Pancreas (tissue), 10 donors: ENCODE measurements at regions not wholly inside any gene's neighbourhood (a gene's known extent, or its start where the extent isn't known, plus 50 kb on each side); places are given as distances from the start of the nearest gene placed in this dataset.

ENCODE experiments used
- ATAC-seq, 4 donors: fragments of 200-7000 bp; cut with Tn5 transposase; one replicate each; pipeline versions ENCODE4 v1.8.0 to v1.9.1; 2020; ENCODE audit warnings: mild to moderate bottlenecking in 4 of 4, moderate library complexity in 4 of 4
- DNase-seq, 6 donors: peaks; one replicate each; pipeline ENCODE4 v3.0.0-alpha.2; 2020
- FAIRE-seq: peaks from 2 replicates; lab custom pipeline; 2012; peaks lifted over from hg19 to GRCh38; lab: Jason Lieb, UNC
- H3K27ac ChIP-seq, 4 donors: fragments of 200-600 bp; sonication (generic); 1 replicate in 3 of 4; 2 replicates in 1 of 4; pipeline versions ENCODE4 v1.5.0 to v1.8.0; 2020
- H3K27me3 ChIP-seq, 4 donors: fragments of 200-600 bp; one replicate each; pipeline ENCODE4 v1.8.0; 2021
- H3K36me3 ChIP-seq, 3 donors: fragments of 200-600 bp; sonication (generic) in 1 of 3; one replicate each; pipeline versions ENCODE4 v1.5.0 to v1.8.0; 2020 to 2021
- H3K4me1 ChIP-seq, 3 donors: fragments of 200-600 bp; one replicate each; pipeline ENCODE4 v1.8.0; 2021
- H3K4me3 ChIP-seq, 4 donors: fragments of 200-600 bp; sonication (generic) in 2 of 4; one replicate each; pipeline versions ENCODE4 v1.5.0 to v1.8.0; 2020 to 2021
- H3K9me3 ChIP-seq, 4 donors: fragments of 200-600 bp; one replicate each; pipeline ENCODE4 v1.8.0; 2021
- WGBS, 2 donors: extraction: QIAGEN DNeasy Blood & Tissue Kit; methylation state at CpG; one replicate each; pipeline ENCODE4 v1.1.7; 2013; 5-methylcytosine and 5-hydroxymethylcytosine counted together
- intact Hi-C, 3 donors: fragments of 100-400 bp; cut with DNase I; formaldehyde crosslinking; loops; one replicate each; pipeline versions ENCODE4 v1.11.1 to v1.14.2; 2022
- TF ChIP-seq, protein P1 (sequence below), 4 donors: fragments of 200-600 bp; sonication (generic) in 3 of 4; IDR thresholded peaks; one replicate each; pipeline versions ENCODE4 v1.5.0 to v1.8.0; 2021; ENCODE audit warnings: antibody characterized with exemption in 4 of 4
- donor health status: healthy with polysubstance abuse.
- donor health status: DM: no; HTN: no; CAD: no; lungs with moderate emphysema.
- donor health status: DM: no; HTN: no; CAD: no.
- donor health status: control.
- donor health status: control.
- donor health status: Bipolar disorder and iron deficiency.
- donor health status: DM: yes; HTN: yes; CAD: no.
- donor health status: DM: no; HTN: no; CAD: no.
- donor health status: DM: no; HTN: no; CAD: no.
- donor health status: DM: yes; HTN: yes; CAD: no.

DNA sequence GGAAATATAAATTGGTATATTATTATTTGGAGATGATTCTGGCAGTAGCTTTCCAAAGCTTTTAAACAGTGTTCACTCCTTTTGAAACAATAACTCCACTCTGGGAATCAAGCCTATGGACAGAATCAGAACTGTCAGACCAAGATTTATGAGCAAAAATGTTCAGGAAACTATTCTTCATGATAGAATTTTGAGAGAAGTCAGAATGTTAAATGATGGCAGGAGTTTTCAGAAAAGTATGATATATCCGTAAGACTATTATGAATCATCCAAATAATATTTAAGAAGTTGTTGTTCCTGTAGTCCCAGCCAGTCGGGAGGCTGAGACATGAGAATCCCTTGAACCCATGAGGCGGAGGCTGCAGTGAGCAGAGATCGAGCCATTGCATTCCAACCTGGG lies 50.5 kb upstream of the ADGRG2 start:
- no peaks in the 10 kb centered on the region for H3K9me3 ChIP-seq
- TF ChIP-seq, protein P1, sequence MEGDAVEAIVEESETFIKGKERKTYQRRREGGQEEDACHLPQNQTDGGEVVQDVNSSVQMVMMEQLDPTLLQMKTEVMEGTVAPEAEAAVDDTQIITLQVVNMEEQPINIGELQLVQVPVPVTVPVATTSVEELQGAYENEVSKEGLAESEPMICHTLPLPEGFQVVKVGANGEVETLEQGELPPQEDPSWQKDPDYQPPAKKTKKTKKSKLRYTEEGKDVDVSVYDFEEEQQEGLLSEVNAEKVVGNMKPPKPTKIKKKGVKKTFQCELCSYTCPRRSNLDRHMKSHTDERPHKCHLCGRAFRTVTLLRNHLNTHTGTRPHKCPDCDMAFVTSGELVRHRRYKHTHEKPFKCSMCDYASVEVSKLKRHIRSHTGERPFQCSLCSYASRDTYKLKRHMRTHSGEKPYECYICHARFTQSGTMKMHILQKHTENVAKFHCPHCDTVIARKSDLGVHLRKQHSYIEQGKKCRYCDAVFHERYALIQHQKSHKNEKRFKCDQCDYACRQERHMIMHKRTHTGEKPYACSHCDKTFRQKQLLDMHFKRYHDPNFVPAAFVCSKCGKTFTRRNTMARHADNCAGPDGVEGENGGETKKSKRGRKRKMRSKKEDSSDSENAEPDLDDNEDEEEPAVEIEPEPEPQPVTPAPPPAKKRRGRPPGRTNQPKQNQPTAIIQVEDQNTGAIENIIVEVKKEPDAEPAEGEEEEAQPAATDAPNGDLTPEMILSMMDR (IDR thresholded peaks at IDR 0.05), result no peak
- intact Hi-C loops, result no loop called here
- ATAC-seq, result no peak
- no peak for DNase-seq
- no peaks in the 10 kb centered on the region for H3K4me1 ChIP-seq
- H3K4me3 ChIP-seq, result no peak overlapping the region
- no peak overlapping the region for H3K27ac ChIP-seq
- 70 to 72% methylated on average over 4 of the region's 4 CpGs for WGBS, 2 donors
- H3K36me3 ChIP-seq, result no peaks in the 10 kb centered on the region
- H3K27me3 ChIP-seq, result peaks cover 0 to 5% (median 0%) of the 10 kb centered on the region in 4 donors
- no peak for FAIRE-seq

- no peak overlapping the region for H3K27ac ChIP-seq
- H3K36me3 ChIP-seq, result no peaks in the 10 kb centered on the region
- DNase-seq (no peak), ATAC-seq (peak in 1 of 4 donors; percentile 32), FAIRE-seq (no peak)
- H3K4me1 ChIP-seq, result no peaks in the 10 kb centered on the region
- TF ChIP-seq, protein P1 (IDR thresholded peaks at IDR 0.05), result no peak
- H3K9me3 ChIP-seq, result no peaks in the 10 kb centered on the region
- intact Hi-C loops, result no loop called here
- peaks cover 0 to 11% (median 0%) of the 10 kb centered on the region in 4 donors for H3K27me3 ChIP-seq
- 52 to 62% methylated on average over 10 of the region's 10 CpGs for WGBS, 2 donors
- H3K4me3 ChIP-seq, result no peak overlapping the region
Observed at GRCh38 chrX:19174401-19175025, 52.2 kb upstream of the ADGRG2 start.

GRCh38 chrX:19176901-19177630 lies 54.8 kb upstream of the ADGRG2 start:
- Histone ChIP-seq H3K36me3 (no peaks in the 10 kb centered on the region), H3K27me3 (peaks cover 0 to 11% (median 0%) of the 10 kb centered on the region in 4 donors), H3K4me3 (no peak overlapping the region), H3K9me3 (no peaks in the 10 kb centered on the region), H3K27ac (no peak overlapping the region), H3K4me1 (no peaks in the 10 kb centered on the region)
- intact Hi-C loops, result no loop called here
- TF ChIP-seq, protein P1 (IDR thresholded peaks at IDR 0.05), result no peak
- DNase-seq (no peak), ATAC-seq (no peak), FAIRE-seq (no peak)
- WGBS, 2 donors, result 26 to 27% methylated on average over 4 of the region's 4 CpGs

DNA sequence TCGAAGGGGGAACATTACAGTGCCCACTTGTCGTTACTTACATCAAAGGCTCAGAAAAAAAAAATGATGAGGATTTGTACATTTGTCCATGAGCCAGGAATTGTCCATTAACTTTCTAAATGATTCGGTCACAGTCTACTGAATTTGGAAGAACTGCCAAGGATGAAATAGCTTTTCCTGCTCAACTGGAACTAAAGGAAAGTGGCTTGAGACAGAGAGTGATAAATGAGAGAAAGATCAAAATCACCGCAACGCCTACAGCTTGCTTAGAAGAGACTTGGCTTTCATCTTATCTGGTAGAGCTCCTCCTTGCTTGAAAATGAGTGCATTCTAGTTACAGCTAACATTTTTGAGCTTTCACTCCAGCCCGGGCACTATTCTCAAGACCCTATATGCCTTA lies 55.5 kb upstream of the ADGRG2 start:
- ATAC-seq, result no peak
- TF ChIP-seq, protein P1 (IDR thresholded peaks at IDR 0.05), result no peak
- H3K36me3 ChIP-seq, result no peaks in the 10 kb centered on the region
- H3K27ac ChIP-seq, result no peak overlapping the region
- no peak for FAIRE-seq
- H3K4me1 ChIP-seq, result no peaks in the 10 kb centered on the region
- DNase-seq, result no peak
- no peaks in the 10 kb centered on the region for H3K9me3 ChIP-seq
- H3K4me3 ChIP-seq, result no peak overlapping the region
- WGBS, 2 donors, result 24 to 42% methylated on average over 6 of the region's 6 CpGs
- peaks cover 0 to 11% (median 0%) of the 10 kb centered on the region in 4 donors for H3K27me3 ChIP-seq
- intact Hi-C loops, result no loop called here

DNA sequence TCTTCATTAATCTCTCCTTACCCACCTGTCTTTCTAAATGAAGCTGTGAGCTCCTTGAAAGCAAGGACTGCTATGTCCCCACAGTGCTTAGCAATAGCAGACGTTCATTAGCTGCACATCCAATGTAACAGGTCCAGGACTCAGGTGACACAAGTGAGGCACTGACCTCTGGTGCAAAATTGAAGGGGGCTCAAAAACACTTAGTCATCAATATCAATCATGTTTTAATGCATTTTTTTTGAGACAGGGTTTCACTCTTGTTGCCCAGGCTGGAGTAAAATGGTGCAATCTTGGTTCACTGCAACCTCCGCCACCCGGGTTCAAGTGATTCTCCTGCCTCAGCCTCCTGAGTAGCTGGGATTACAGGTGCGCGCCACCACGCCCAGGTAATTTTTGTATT lies 56.1 kb upstream of the ADGRG2 start:
- Histone ChIP-seq H3K36me3 (no peaks in the 10 kb centered on the region), H3K4me1 (no peaks in the 10 kb centered on the region), H3K4me3 (no peak overlapping the region), H3K27ac (no peak overlapping the region), H3K27me3 (peaks cover 0 to 11% (median 0%) of the 10 kb centered on the region in 4 donors), H3K9me3 (no peaks in the 10 kb centered on the region)
- ATAC-seq, result no peak
- intact Hi-C loops, result no loop called here
- TF ChIP-seq, protein P1 (IDR thresholded peaks at IDR 0.05), result no peak
- DNase-seq, result no peak
- FAIRE-seq, result no peak
- WGBS, 2 donors, result 77 to 83% methylated on average over 6 of the region's 6 CpGs
